GM12878 (cell line): ENCODE measurements at regions not wholly inside any gene's neighbourhood (a gene's known extent, or its start where the extent isn't known, plus 50 kb on each side); places are given as distances from the start of the nearest gene placed in this dataset.

Experiments used
- ATAC-seq: fragments of 200-7000 bp; cut with Tn5 transposase; 3 replicates; pipeline ENCODE4 v1.9.1; 2020; ENCODE audit warnings: mild to moderate bottlenecking, moderate library complexity
- BruUV-seq: library from RNA; stranded (reverse); fragments of 400-500 nt; replicated peaks from 2 replicates; lab custom pipeline; 2021; lab: Mats Ljungman, UMichigan
- CTCF ChIA-PET: fragments of 300-600 bp; sonication (Branson Sonifier 250); formaldehyde crosslinking; extraction: SDS; loops from one replicate; lab custom pipeline; 2021; ENCODE audit warnings: inconsistent platforms; lab: Yijun Ruan, JAX
- POLR2A ChIA-PET: fragments of 350-600 bp; formaldehyde crosslinking; extraction: SDS; loops from one replicate; lab custom pipeline; 2021; ENCODE audit warnings: inconsistent platforms; lab: Charles Lee
- RAD21 ChIA-PET: fragments of 300-600 bp; sonication (Branson Sonifier 250); formaldehyde crosslinking; loops from one replicate; lab custom pipeline; 2023; ENCODE audit warnings: antibody characterized with exemption; ENCODE audit not compliant: unreplicated experiment; lab: Charles Lee
- SMC1A ChIA-PET: fragments of 300-600 bp; sonication (Branson Sonifier 250); formaldehyde crosslinking; loops from one replicate; lab custom pipeline; 2023; ENCODE audit not compliant: unreplicated experiment, uncharacterized antibody; lab: Charles Lee
- DNase-seq: peaks from one replicate; pipeline ENCODE4 v3.0.0-alpha.2; 2011; ENCODE audit warnings: low read depth, low spot score
- FAIRE-seq: peaks from 3 replicates; lab custom pipeline; 2011; peaks lifted over from hg19 to GRCh38; lab: Jason Lieb, UNC
- H2AFZ ChIP-seq: 2 replicates; pipeline ENCODE4 v1.6.0; 2011; ENCODE audit warnings: low read depth, low read length, control low read depth; ENCODE audit not compliant: control insufficient read depth
- H3K27ac ChIP-seq: 2 replicates; pipeline ENCODE4 v1.5.1; 2011; ENCODE audit warnings: control low read depth; ENCODE audit not compliant: control insufficient read depth, insufficient read depth
- H3K27me3 ChIP-seq, 2 experiments: replicated peaks in 1 of 2; 2 replicates each; pipeline versions ENCODE4 v1.6.0 to v1.6.1; 2011; ENCODE audit warnings: low read length in 1 of 2; ENCODE audit not compliant: control insufficient read depth in 2 of 2, insufficient read depth in 2 of 2
- H3K36me3 ChIP-seq, 2 experiments: 2 replicates each; pipeline ENCODE4 v1.5.1; 2011; ENCODE audit warnings: low read length in 1 of 2; ENCODE audit not compliant: control insufficient read depth in 2 of 2, insufficient read depth in 2 of 2
- H3K4me1 ChIP-seq: 2 replicates; pipeline ENCODE4 v1.6.1; 2011; ENCODE audit warnings: mild to moderate bottlenecking, low read length, moderate library complexity, mixed read lengths; ENCODE audit not compliant: control insufficient read depth, insufficient read depth
- H3K4me2 ChIP-seq: 2 replicates; pipeline ENCODE4 v1.6.0; 2011; ENCODE audit warnings: control low read depth; ENCODE audit not compliant: control insufficient read depth, insufficient read depth
- H3K4me3 ChIP-seq: fragments of 200-600 bp; sonication (generic); 2 replicates; pipeline ENCODE4 v1.5.1; 2016
- H3K79me2 ChIP-seq: 2 replicates; pipeline ENCODE4 v1.6.0; 2011; ENCODE audit warnings: low read length; ENCODE audit not compliant: control insufficient read depth, insufficient read depth
- H3K9ac ChIP-seq: 2 replicates; pipeline ENCODE4 v1.8.0; 2011; ENCODE audit warnings: low read length, control low read depth, mixed read lengths; ENCODE audit not compliant: control insufficient read depth, insufficient read depth
- H3K9me3 ChIP-seq: replicated peaks from 3 replicates; pipeline ENCODE4 v1.5.1; 2011; ENCODE audit warnings: mild to moderate bottlenecking, low read length; ENCODE audit not compliant: control insufficient read depth, insufficient read depth
- H4K20me1 ChIP-seq: 2 replicates; pipeline ENCODE4 v1.6.0; 2011; ENCODE audit not compliant: control insufficient read depth, insufficient read depth
- CBX3 ChIP-seq: fragments of 200-600 bp; sonication (generic); IDR thresholded peaks from 2 replicates; pipeline ENCODE4 v1.6.1; 2016; ENCODE audit warnings: low read depth, borderline replicate concordance
- CHD4 ChIP-seq: fragments of 200-600 bp; sonication (generic); IDR thresholded peaks from 2 replicates; pipeline ENCODE4 v1.6.1; 2016; ENCODE audit warnings: mild to moderate bottlenecking
- KAT2A ChIP-seq: conservative IDR thresholded peaks from 2 replicates; pipeline ENCODE4 v1.6.1; 2011; ENCODE audit warnings: low read depth, low read length; ENCODE audit not compliant: control insufficient read depth
- PAX5 ChIP-seq: IDR thresholded peaks from 2 replicates; pipeline ENCODE4 v1.6.1; 2011; ENCODE audit warnings: low read depth, low read length, borderline replicate concordance
- POU2F2 ChIP-seq: IDR thresholded peaks from 3 replicates; pipeline ENCODE4 v1.6.1; 2011; ENCODE audit warnings: low read depth, mild to moderate bottlenecking, low read length, borderline replicate concordance
- RAD51 ChIP-seq: fragments of 450-650 bp; IDR thresholded peaks from 2 replicates; pipeline ENCODE4 v1.6.1; 2016; ENCODE audit warnings: moderate library complexity, mild to moderate bottlenecking, inconsistent platforms
- SREBF2 ChIP-seq: IDR thresholded peaks from 2 replicates; pipeline ENCODE4 v1.6.1; 2012; ENCODE audit warnings: mild to moderate bottlenecking, low read length
- SRF ChIP-seq, 2 experiments: IDR thresholded peaks; 2 replicates each; pipeline ENCODE4 v1.6.1; 2011; ENCODE audit warnings: low read depth in 2 of 2, low read length in 2 of 2, mild to moderate bottlenecking in 1 of 2, moderate library complexity in 1 of 2
- STAT1 ChIP-seq: fragments of 450-650 bp; conservative IDR thresholded peaks from 2 replicates; pipeline ENCODE4 v1.6.1; 2014; ENCODE audit warnings: antibody characterized with exemption, mild to moderate bottlenecking
- WGBS: methylation state at CpG from one replicate; pipeline ENCODE4 v1.1.6; 2016; ENCODE audit warnings: low lambda C conversion rate; ENCODE audit not compliant: insufficient replicate concordance, insufficient coverage; ENCODE audit errors: missing lambda C conversion rate; 5-methylcytosine and 5-hydroxymethylcytosine counted together
- in situ Hi-C: fragments of 300-500 bp; cut with MboI; formaldehyde crosslinking; loops from 9 replicates; pipeline ENCODE4 v1.14.3; 2018; ENCODE audit warnings: mixed read lengths
- intact Hi-C: fragments of 100-400 bp; cut with micrococcal nuclease; formaldehyde crosslinking; loops from one replicate; pipeline ENCODE4 v1.14.2; 2022; ENCODE audit not compliant: unreplicated experiment

DNA sequence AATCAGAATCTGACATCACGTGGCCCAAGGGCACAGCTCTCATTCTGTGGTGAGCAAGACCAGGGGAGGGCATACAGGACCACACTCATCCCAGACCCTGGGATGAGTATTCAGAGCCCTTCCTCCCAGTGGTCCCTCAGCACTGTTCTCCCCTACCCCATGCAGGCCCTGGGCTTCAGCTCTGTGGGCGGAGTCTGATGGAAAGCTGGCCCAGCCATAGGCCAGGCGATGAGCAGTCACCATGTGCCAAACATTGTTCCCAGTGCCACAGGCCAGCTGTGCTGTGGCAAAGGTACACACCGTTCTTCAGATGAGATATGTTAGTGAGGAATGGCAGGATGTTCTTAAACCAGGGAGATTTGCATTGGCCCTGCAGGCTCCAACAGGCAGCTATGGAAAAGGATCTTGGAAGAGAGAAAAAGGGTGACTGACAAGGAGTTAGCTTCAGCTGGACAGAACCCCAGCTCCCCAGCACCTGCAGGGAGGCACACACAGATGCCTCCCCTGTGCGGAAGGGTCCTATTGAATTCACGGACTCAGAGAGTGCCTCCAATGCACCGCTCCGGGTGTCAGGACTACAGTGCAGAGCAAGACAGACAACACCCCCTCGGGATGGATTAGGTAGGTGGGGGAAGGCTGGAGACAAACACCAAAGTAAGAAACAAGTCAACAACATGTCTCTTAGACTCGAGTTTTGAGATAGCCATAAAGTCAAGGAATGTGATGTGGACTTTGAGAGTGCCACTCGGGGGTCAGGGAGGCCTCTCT is 596.0 kb upstream of the MGMT start (continued):
- no peak for TF ChIP-seq SRF (IDR thresholded peaks at IDR 0.05; ENCODE audit: low read depth in 2 of 2, low read length in 2 of 2)

GRCh38 chr10:128871671-128872231 is 595.3 kb upstream of the MGMT start:
- ChIA-PET RAD21 (no interaction called here), SMC1A (no interaction called here), CTCF (no interaction called here), POLR2A (no interaction called here)
- no peak for DNase-seq
- H3K36me3 ChIP-seq, result no peaks in the 10 kb centered on the region
- intact Hi-C loops (no loop called here), in situ Hi-C loops (no loop called here)
- ATAC-seq, result no peak
- H3K27ac ChIP-seq, result no peak overlapping the region
- TF ChIP-seq CBX3 (no peak), SREBF2 (no peak), PAX5 (no peak), RAD51 (no peak), POU2F2 (no peak), CHD4 (no peak), STAT1 (no peak), KAT2A (no peak)
- no peak overlapping the region for H2AFZ ChIP-seq
- no peaks in the 10 kb centered on the region for H3K9me3 ChIP-seq
- H3K4me2 ChIP-seq, result no peak overlapping the region
- H3K79me2 ChIP-seq, result no peaks in the 10 kb centered on the region
- no peak for FAIRE-seq
- BruUV-seq, result no TSS peak
- no peak overlapping the region for H3K9ac ChIP-seq
- no peaks in the 10 kb centered on the region for H3K4me1 ChIP-seq
- H3K4me3 ChIP-seq, result no peak overlapping the region
- 33% methylated on average over 14 of the region's 14 CpGs for WGBS
- no peaks in the 10 kb centered on the region for H3K27me3 ChIP-seq
- no peaks in the 10 kb centered on the region for H4K20me1 ChIP-seq
